ENCODE measurements at regions not wholly inside any gene's neighbourhood (a gene's known extent, or its start where the extent isn't known, plus 50 kb on each side); places are given as distances from the start of the nearest gene placed in this dataset.

DNA sequence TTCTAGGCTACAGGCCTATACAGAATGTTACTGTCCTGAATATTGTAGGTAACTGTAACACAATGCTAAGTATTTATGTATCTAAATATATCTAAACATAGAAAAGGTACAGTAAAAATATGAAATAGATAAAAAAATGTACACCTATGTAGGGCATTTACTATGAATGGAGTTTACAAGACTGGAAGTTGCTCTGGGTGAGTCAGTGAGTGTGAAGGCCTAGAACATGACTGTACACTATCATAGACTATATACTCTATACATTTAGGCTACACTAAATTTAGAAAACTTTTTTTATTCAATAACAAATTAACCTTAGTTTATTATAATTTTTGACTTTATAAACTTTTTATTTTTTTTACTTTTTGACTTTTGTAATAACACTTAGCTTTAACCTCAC lies 136.9 kb downstream of the DUSP10 start:
- Histone ChIP-seq H3F3A (ENCODE audit: low read length, unreplicated experiment) (peaks cover 5% of the 10 kb centered on the region), H3K9me3 (ENCODE audit: low read length) (no peaks in the 10 kb centered on the region), H3K9me2 (replicated peaks; ENCODE audit: low read length) (no peaks in the 10 kb centered on the region), H3K4me2 (ENCODE audit: low read length) (no peak overlapping the region), H3K79me2 (ENCODE audit: low read length) (no peaks in the 10 kb centered on the region), H3K27ac (ENCODE audit: low read length) (peak overlapping the region; percentile 54), H2AFZ (ENCODE audit: low read length) (no peak overlapping the region), H3K9ac (ENCODE audit: low read length) (no peak overlapping the region), H3K4me3 (ENCODE audit: low read length) (no peak overlapping the region), H3K36me3 (ENCODE audit: low read depth, low read length) (no peaks in the 10 kb centered on the region), H4K20me1 (ENCODE audit: low read length) (no peaks in the 10 kb centered on the region), H3K27me3 (ENCODE audit: low read length) (no peaks in the 10 kb centered on the region), H3K4me1 (ENCODE audit: insufficient read depth, low read length) (peaks cover 51% of the 10 kb centered on the region)
- no TSS peak for BruUV-seq (replicated peaks)
- TF ChIP-seq EZH2phosphoT487 (IDR thresholded peaks at IDR 0.05; ENCODE audit: borderline replicate concordance, low read length) (no peak), EZH2 (IDR thresholded peaks at IDR 0.05; ENCODE audit: low read length, unreplicated experiment) (no peak)
- peak; percentile 74 for ATAC-seq
- intact Hi-C loops (cut with micrococcal nuclease): no loop called here
- peak; percentile 70 for DNase-seq
- CTCF ChIA-PET: no interaction called here
- POLR2A ChIA-PET (ENCODE audit: unreplicated experiment): no interaction called here

DNA sequence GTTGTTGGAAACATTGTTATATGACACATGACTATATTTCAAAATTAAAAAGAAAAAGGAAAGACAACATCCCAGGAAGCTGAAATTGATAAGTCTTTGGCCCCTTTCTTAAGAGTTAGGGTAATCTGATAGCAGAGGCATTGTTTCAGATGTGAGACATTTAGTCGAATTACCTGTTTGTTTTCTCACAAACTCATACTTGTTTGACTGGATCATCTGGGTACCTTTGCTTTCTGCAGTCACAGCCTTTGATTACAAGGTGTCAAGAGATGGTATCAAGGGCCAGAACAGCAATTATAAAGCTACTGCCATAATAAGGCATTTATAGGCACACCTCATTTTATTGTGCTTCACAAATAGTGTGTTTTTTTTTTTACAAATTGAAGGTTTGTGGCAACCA lies 136.3 kb downstream of the DUSP10 start:
- no peaks in the 10 kb centered on the region for H3K27me3 ChIP-seq (ENCODE audit: low read length)
- no peak overlapping the region; the same call in 1 of the 2 replicates for H3K4me2 ChIP-seq (ENCODE audit: low read length)
- CTCF ChIA-PET: interaction anchor here (0.7 kb wide), 1 partner anchor 566 kb away, joined by 3 read pairs; no protein-coding TSS in a partner anchor
- ATAC-seq (no peak), DNase-seq (peak; percentile 65)
- no TSS peak for BruUV-seq (replicated peaks)
- H3K9me2 ChIP-seq (replicated peaks; ENCODE audit: low read length): no peaks in the 10 kb centered on the region
- H3K9me3 ChIP-seq (ENCODE audit: low read length): no peaks in the 10 kb centered on the region
- peaks cover 5% of the 10 kb centered on the region for H3F3A ChIP-seq (ENCODE audit: low read length, unreplicated experiment)
- H3K79me2 ChIP-seq (ENCODE audit: low read length): no peaks in the 10 kb centered on the region
- POLR2A ChIA-PET (ENCODE audit: unreplicated experiment): no interaction called here
- no peak overlapping the region for H3K27ac ChIP-seq (ENCODE audit: low read length)
- no peaks in the 10 kb centered on the region for H3K36me3 ChIP-seq (ENCODE audit: low read depth, low read length)
- H3K4me3 ChIP-seq (ENCODE audit: low read length): no peak overlapping the region
- peaks cover 54% of the 10 kb centered on the region for H3K4me1 ChIP-seq (ENCODE audit: insufficient read depth, low read length)
- no peak overlapping the region for H3K9ac ChIP-seq (ENCODE audit: low read length)
- H4K20me1 ChIP-seq (ENCODE audit: low read length): no peaks in the 10 kb centered on the region
- TF ChIP-seq, protein P1, sequence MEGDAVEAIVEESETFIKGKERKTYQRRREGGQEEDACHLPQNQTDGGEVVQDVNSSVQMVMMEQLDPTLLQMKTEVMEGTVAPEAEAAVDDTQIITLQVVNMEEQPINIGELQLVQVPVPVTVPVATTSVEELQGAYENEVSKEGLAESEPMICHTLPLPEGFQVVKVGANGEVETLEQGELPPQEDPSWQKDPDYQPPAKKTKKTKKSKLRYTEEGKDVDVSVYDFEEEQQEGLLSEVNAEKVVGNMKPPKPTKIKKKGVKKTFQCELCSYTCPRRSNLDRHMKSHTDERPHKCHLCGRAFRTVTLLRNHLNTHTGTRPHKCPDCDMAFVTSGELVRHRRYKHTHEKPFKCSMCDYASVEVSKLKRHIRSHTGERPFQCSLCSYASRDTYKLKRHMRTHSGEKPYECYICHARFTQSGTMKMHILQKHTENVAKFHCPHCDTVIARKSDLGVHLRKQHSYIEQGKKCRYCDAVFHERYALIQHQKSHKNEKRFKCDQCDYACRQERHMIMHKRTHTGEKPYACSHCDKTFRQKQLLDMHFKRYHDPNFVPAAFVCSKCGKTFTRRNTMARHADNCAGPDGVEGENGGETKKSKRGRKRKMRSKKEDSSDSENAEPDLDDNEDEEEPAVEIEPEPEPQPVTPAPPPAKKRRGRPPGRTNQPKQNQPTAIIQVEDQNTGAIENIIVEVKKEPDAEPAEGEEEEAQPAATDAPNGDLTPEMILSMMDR (conservative IDR thresholded peaks at IDR 0.05; ENCODE audit: low read depth, low read length): no peak
- TF ChIP-seq EZH2 (IDR thresholded peaks at IDR 0.05; ENCODE audit: low read length, unreplicated experiment) (no peak), EZH2phosphoT487 (IDR thresholded peaks at IDR 0.05; ENCODE audit: borderline replicate concordance, low read length) (no peak)
- H2AFZ ChIP-seq (ENCODE audit: low read length): no peak overlapping the region
- intact Hi-C loops (cut with micrococcal nuclease): no loop called here

DNA sequence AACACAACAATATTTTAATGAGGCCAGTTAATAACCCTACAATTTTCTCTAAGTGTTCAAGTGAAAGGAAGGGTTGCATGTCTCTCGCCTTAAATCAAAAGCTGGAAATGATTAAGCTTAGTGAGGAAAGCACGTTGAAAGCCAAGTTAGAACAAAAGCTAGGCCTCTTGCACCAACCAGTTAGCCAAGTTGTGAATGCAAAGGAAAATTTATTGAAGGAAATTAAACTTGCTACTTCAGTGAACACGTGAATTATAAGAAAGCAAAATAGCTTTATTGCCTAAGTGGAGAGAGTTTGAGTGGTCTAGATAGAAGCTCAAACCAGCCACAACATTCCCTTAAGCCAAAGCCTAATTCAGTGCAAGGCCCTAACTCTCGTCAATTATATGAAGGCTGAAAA lies 135.6 kb downstream of the DUSP10 start:
- no peaks in the 10 kb centered on the region for H3K9me2 ChIP-seq (replicated peaks; ENCODE audit: low read length)
- intact Hi-C loops (cut with micrococcal nuclease): no loop called here
- no peak overlapping the region for H3K27ac ChIP-seq (ENCODE audit: low read length)
- no peak overlapping the region for H2AFZ ChIP-seq (ENCODE audit: low read length)
- no TSS peak for BruUV-seq (replicated peaks)
- H3K4me2 ChIP-seq (ENCODE audit: low read length): no peak overlapping the region
- H3K4me1 ChIP-seq (ENCODE audit: insufficient read depth, low read length): peaks cover 56% of the 10 kb centered on the region
- POLR2A ChIA-PET (ENCODE audit: unreplicated experiment): no interaction called here
- ATAC-seq: no peak
- no peak for DNase-seq
- no peaks in the 10 kb centered on the region for H3K36me3 ChIP-seq (ENCODE audit: low read depth, low read length)
- no peak overlapping the region for H3K9ac ChIP-seq (ENCODE audit: low read length)
- no peaks in the 10 kb centered on the region for H3K27me3 ChIP-seq (ENCODE audit: low read length)
- no peak overlapping the region for H3K4me3 ChIP-seq (ENCODE audit: low read length)
- no peaks in the 10 kb centered on the region for H3K79me2 ChIP-seq (ENCODE audit: low read length)
- no peaks in the 10 kb centered on the region for H3K9me3 ChIP-seq (ENCODE audit: low read length)
- no peak for TF ChIP-seq EZH2phosphoT487 (IDR thresholded peaks at IDR 0.05; ENCODE audit: borderline replicate concordance, low read length)
- TF ChIP-seq, protein P1 (conservative IDR thresholded peaks at IDR 0.05; ENCODE audit: low read depth, low read length): no peak
- no peak for TF ChIP-seq EZH2 (IDR thresholded peaks at IDR 0.05; ENCODE audit: low read length, unreplicated experiment)
- no peaks in the 10 kb centered on the region for H4K20me1 ChIP-seq (ENCODE audit: low read length)
- peaks cover 5% of the 10 kb centered on the region for H3F3A ChIP-seq (ENCODE audit: low read length, unreplicated experiment)
- CTCF ChIA-PET: no interaction called here

Measured in PC-3 (cell line).